Gastroesophageal sphincter (tissue), 4 donors: ENCODE measurements at regions not wholly inside any gene's neighbourhood (a gene's known extent, or its start where the extent isn't known, plus 50 kb on each side); places are given as distances from the start of the nearest gene placed in this dataset.

ENCODE experiments used
- ATAC-seq: fragments of 150-250 bp; one replicate; pipeline ENCODE4 v1.9.1; 2016; ENCODE audit warnings: mild to moderate bottlenecking, moderate library complexity
- H3K27ac ChIP-seq, 4 donors: fragments of 200-600 bp; sonication (generic) in 3 of 4; 1 replicate in 3 of 4; 2 replicates in 1 of 4; pipeline ENCODE4 v1.5.1; 2016 to 2019
- H3K27me3 ChIP-seq: fragments of 200-600 bp; sonication (generic); one replicate; pipeline ENCODE4 v1.5.1; 2019
- H3K36me3 ChIP-seq, 2 donors: fragments of 200-600 bp; sonication (generic); one replicate each; pipeline ENCODE4 v1.5.1; 2019; ENCODE audit warnings: control low read depth in 1 of 2
- H3K4me1 ChIP-seq, 3 donors: fragments of 200-600 bp; sonication (generic); 1 replicate in 2 of 3; 2 replicates in 1 of 3; pipeline ENCODE4 v1.5.1; 2016 to 2019; ENCODE audit warnings: control low read depth in 2 of 3
- H3K4me3 ChIP-seq, 2 donors: fragments of 200-600 bp; sonication (generic); one replicate each; pipeline ENCODE4 v1.5.1; 2019; ENCODE audit warnings: mild to moderate bottlenecking in 1 of 2, moderate library complexity in 1 of 2
- H3K9me3 ChIP-seq, 3 donors: fragments of 200-600 bp; sonication (generic); one replicate each; pipeline ENCODE4 v1.5.1; 2017 to 2019; ENCODE audit warnings: control low read depth in 2 of 3
- EP300 ChIP-seq: sonication (generic); formaldehyde crosslinking; IDR thresholded peaks from one replicate; pipeline ENCODE4 v1.6.1; 2017; ENCODE audit warnings: antibody characterized with exemption, mild to moderate bottlenecking
- POLR2A ChIP-seq, 2 donors: fragments of 450-650 bp; IDR thresholded peaks; one replicate each; pipeline ENCODE4 v1.6.1; 2017; ENCODE audit warnings: antibody characterized with exemption in 2 of 2, mild to moderate bottlenecking in 2 of 2, moderate library complexity in 1 of 2
- POLR2AphosphoS5 ChIP-seq: sonication (generic); formaldehyde crosslinking; IDR thresholded peaks from one replicate; pipeline ENCODE4 v1.6.1; 2017; ENCODE audit warnings: antibody characterized with exemption
- WGBS, 2 donors: methylation state at CpG; one replicate each; pipeline ENCODE4 v1.1.5; 2018; ENCODE audit warnings: low coverage in 1 of 2; 5-methylcytosine and 5-hydroxymethylcytosine counted together
- TF ChIP-seq, protein P1 (sequence below), 4 experiments: fragments of 200-600 bp in 2 of 4; fragments of 450-650 bp in 2 of 4; sonication (generic) in 1 of 4; IDR thresholded peaks; one replicate each; pipeline ENCODE4 v1.5.1; 2017 to 2019; ENCODE audit warnings: antibody characterized with exemption in 4 of 4, mild to moderate bottlenecking in 2 of 4, moderate library complexity in 2 of 4

DNA sequence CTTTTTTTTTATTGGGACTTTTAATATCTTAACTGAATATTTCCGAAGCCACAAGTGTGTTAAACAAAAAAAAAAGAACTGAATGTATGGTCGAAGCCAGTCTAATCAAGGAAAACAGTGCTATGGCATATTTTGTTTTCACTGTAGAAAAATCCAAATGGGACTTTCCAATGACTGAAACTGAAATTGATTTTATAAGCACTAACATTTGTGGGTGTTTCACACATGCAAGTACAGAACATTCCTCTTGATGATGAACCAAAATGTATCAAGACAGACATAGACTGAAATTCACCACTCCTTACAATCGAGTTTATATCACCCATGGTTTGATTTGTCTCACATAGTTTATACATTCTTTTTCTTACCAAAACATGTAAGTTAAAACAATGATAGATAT lies 1026.8 kb downstream of the CDH18 start:
- Histone ChIP-seq H3K36me3 (no peaks in the 10 kb centered on the region), H3K27me3 (no peaks in the 10 kb centered on the region), H3K9me3 (no peaks in the 10 kb centered on the region), H3K4me1 (no peaks in the 10 kb centered on the region), H3K27ac (no peak overlapping the region), H3K4me3 (no peak overlapping the region)
- TF ChIP-seq POLR2A (IDR thresholded peaks at IDR 0.05): no peak
- TF ChIP-seq EP300: no peak
- TF ChIP-seq, protein P1, sequence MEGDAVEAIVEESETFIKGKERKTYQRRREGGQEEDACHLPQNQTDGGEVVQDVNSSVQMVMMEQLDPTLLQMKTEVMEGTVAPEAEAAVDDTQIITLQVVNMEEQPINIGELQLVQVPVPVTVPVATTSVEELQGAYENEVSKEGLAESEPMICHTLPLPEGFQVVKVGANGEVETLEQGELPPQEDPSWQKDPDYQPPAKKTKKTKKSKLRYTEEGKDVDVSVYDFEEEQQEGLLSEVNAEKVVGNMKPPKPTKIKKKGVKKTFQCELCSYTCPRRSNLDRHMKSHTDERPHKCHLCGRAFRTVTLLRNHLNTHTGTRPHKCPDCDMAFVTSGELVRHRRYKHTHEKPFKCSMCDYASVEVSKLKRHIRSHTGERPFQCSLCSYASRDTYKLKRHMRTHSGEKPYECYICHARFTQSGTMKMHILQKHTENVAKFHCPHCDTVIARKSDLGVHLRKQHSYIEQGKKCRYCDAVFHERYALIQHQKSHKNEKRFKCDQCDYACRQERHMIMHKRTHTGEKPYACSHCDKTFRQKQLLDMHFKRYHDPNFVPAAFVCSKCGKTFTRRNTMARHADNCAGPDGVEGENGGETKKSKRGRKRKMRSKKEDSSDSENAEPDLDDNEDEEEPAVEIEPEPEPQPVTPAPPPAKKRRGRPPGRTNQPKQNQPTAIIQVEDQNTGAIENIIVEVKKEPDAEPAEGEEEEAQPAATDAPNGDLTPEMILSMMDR (IDR thresholded peaks at IDR 0.05): no peak
- no peak for TF ChIP-seq POLR2AphosphoS5
- no peak for ATAC-seq
- WGBS, 2 donors: 59 to 71% methylated on average over 3 of the region's 3 CpGs

DNA sequence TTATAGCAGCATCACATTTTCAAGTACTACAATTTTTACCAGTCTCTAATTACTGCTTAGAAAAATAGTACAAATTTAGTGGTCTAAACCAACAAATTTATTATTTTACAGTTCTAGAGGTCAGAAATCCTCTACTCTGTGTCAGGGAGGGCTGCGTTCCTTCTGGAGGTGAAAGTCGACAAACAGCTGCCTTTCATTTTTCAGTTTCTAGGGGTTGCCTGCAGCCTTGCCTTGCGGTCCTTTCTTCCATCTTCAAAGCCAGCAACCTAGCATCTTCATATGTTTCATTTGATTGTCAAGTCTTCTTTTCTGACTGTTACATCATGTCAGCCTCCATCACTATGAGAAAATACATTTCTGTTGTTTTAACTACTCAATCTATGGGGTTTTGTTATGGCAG lies 1022.1 kb downstream of the CDH18 start:
- no peak overlapping the region for H3K4me3 ChIP-seq
- no peaks in the 10 kb centered on the region for H3K4me1 ChIP-seq
- no peaks in the 10 kb centered on the region for H3K36me3 ChIP-seq
- no peak overlapping the region for H3K27ac ChIP-seq
- H3K9me3 ChIP-seq: no peaks in the 10 kb centered on the region
- no peak for ATAC-seq
- 63 to 79% methylated on average over 3 of the region's 3 CpGs for WGBS, 2 donors
- H3K27me3 ChIP-seq: no peaks in the 10 kb centered on the region
- TF ChIP-seq POLR2AphosphoS5 (no peak), POLR2A (IDR thresholded peaks at IDR 0.05) (no peak), EP300 (no peak)
- TF ChIP-seq, protein P1 (IDR thresholded peaks at IDR 0.05): no peak

DNA sequence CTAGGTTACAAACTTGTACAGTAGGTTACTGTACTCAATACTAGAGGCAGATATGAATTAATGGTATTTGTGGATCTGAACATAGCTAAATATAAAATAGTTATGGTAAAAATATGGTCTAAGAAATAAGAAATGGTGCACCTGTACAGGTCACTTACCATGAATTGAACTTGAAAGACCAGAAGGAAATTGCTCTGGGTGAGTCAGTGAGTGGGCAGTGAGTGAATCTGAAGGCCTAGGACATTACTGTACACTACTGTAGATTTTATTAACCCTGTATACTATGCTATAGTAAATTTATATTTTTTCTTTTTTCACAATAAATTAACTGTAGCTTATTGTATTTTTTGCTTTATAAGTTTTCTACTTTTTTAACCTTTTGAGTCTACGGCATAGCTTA lies 1020.4 kb downstream of the CDH18 start:
- no peak overlapping the region for H3K27ac ChIP-seq
- no peak overlapping the region for H3K4me3 ChIP-seq
- no peaks in the 10 kb centered on the region for H3K4me1 ChIP-seq
- H3K27me3 ChIP-seq: no peaks in the 10 kb centered on the region
- 90% methylated on average over 1 of the region's 1 CpG for WGBS, 2 donors
- no peak for TF ChIP-seq POLR2AphosphoS5
- TF ChIP-seq EP300: no peak
- TF ChIP-seq, protein P1 (IDR thresholded peaks at IDR 0.05): no peak
- no peak for TF ChIP-seq POLR2A (IDR thresholded peaks at IDR 0.05)
- H3K9me3 ChIP-seq: no peaks in the 10 kb centered on the region
- no peak for ATAC-seq
- no peaks in the 10 kb centered on the region for H3K36me3 ChIP-seq

DNA sequence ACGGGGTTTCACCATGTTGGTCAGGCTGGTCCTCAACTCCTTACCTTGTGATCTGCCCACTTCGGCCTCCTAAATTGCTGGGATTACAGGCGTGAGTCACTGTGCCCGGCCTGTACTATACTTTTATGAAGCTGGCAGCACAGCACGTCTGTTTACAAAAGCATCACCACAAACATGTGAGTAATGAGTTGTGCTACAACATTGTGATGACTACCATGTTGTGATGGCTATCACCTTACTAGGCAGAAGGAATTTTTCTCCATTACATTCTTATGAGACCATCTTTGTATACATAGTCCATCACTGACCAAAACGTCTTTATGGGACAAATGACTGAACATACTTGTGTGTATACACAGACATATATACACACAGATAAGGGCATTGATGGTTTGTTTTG lies 1019.0 kb downstream of the CDH18 start:
- no peak for ATAC-seq
- TF ChIP-seq POLR2A (IDR thresholded peaks at IDR 0.05) (no peak), POLR2AphosphoS5 (no peak), EP300 (no peak)
- TF ChIP-seq, protein P1 (IDR thresholded peaks at IDR 0.05): no peak
- Histone ChIP-seq H3K9me3 (no peaks in the 10 kb centered on the region), H3K4me3 (no peak overlapping the region), H3K27me3 (no peaks in the 10 kb centered on the region), H3K36me3 (no peaks in the 10 kb centered on the region), H3K27ac (no peak overlapping the region), H3K4me1 (no peaks in the 10 kb centered on the region)
- 57 to 81% methylated on average over 2 to 4 of the region's 6 CpGs for WGBS, 2 donors

DNA sequence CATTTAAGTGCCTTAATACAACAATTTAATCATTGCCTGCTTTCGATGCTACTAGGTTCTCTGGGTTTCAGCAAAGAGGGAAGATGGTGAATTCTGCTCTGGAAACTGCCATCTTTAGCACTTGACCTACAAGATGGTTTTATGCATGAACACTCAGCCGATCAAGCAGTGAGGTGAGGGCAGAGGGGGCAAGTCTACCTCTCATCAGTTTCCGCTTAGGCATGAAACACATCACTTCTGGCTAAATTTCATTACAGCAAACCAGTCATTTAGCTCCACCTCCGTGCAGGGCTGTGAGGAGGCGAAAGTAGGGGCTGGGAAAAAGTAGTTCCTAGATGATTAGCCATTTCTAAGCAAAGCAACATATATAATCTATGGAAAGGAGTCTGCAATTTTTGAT lies 1018.0 kb downstream of the CDH18 start:
- Histone ChIP-seq H3K27me3 (no peaks in the 10 kb centered on the region), H3K9me3 (no peaks in the 10 kb centered on the region), H3K4me3 (no peak overlapping the region), H3K36me3 (no peaks in the 10 kb centered on the region), H3K4me1 (no peaks in the 10 kb centered on the region), H3K27ac (no peak overlapping the region)
- no peak for TF ChIP-seq POLR2AphosphoS5
- TF ChIP-seq POLR2A (IDR thresholded peaks at IDR 0.05): no peak
- no peak for TF ChIP-seq EP300
- TF ChIP-seq, protein P1 (IDR thresholded peaks at IDR 0.05): no peak
- WGBS, 2 donors: 91 to 94% methylated on average over 3 to 4 of the region's 5 CpGs
- no peak for ATAC-seq
